GM12892 (cell line): ENCODE measurements at regions not wholly inside any gene's neighbourhood (a gene's known extent, or its start where the extent isn't known, plus 50 kb on each side); places are given as distances from the start of the nearest gene placed in this dataset.

ENCODE experiments used
- POLR2A ChIP-seq: IDR thresholded peaks from 2 replicates; pipeline ENCODE4 v1.6.1; 2011; ENCODE audit warnings: low read depth, low read length, control low read depth
- POLR2AphosphoS5 ChIP-seq: IDR thresholded peaks from 2 replicates; pipeline ENCODE4 v1.6.1; 2011; ENCODE audit warnings: low read depth, low read length, control low read depth

GRCh38 chr13:62431852-62432251 lies 1016.2 kb upstream of the PCDH20 start:
- no peak for TF ChIP-seq POLR2A
- TF ChIP-seq POLR2AphosphoS5 = no peak
